OCI-LY7 (cell line): ENCODE measurements at regions not wholly inside any gene's neighbourhood (a gene's known extent, or its start where the extent isn't known, plus 50 kb on each side); places are given as distances from the start of the nearest gene placed in this dataset.

Source experiments
- BruUV-seq: library from RNA; stranded (reverse); fragments of 400-500 nt; replicated peaks from 2 replicates; lab custom pipeline; 2021; lab: Mats Ljungman, UMichigan
- CTCF ChIA-PET: fragments of 300-600 bp; sonication (Branson Sonifier 250); formaldehyde crosslinking; loops from one replicate; lab custom pipeline; 2022; ENCODE audit warnings: antibody characterized with exemption; ENCODE audit not compliant: unreplicated experiment; lab: Charles Lee
- POLR2A ChIA-PET: fragments of 300-600 bp; sonication (Branson Sonifier 250); formaldehyde crosslinking; loops from one replicate; lab custom pipeline; 2022; ENCODE audit warnings: antibody characterized with exemption; lab: Charles Lee
- DNase-seq: peaks from one replicate; pipeline ENCODE4 v3.0.0-alpha.2; 2015; ENCODE audit warnings: low spot score
- H2AFZ ChIP-seq: fragments of 200-600 bp; sonication (generic), shearing (Covaris generic); 2 replicates; pipeline ENCODE4 v1.6.1; 2014; ENCODE audit warnings: mild to moderate bottlenecking, antibody characterized with exemption, low read length, moderate library complexity
- H3K27ac ChIP-seq: fragments of 200-600 bp; sonication (generic); 2 replicates; pipeline ENCODE4 v1.5.1; 2014; ENCODE audit warnings: mixed run types, low read depth, mild to moderate bottlenecking, moderate library complexity, low read length, inconsistent platforms; ENCODE audit not compliant: poor library complexity, severe bottlenecking
- H3K36me3 ChIP-seq: fragments of 200-600 bp; sonication (generic); 2 replicates; pipeline ENCODE4 v1.6.1; 2014; ENCODE audit warnings: mild to moderate bottlenecking, antibody characterized with exemption, low read length, moderate library complexity, mixed read lengths; ENCODE audit not compliant: insufficient read depth
- H3K4me1 ChIP-seq: fragments of 200-600 bp; sonication (generic); 2 replicates; pipeline ENCODE4 v1.5.1; 2014; ENCODE audit warnings: mild to moderate bottlenecking, low read length; ENCODE audit not compliant: insufficient read depth, poor library complexity, severe bottlenecking
- H3K4me2 ChIP-seq: fragments of 200-600 bp; sonication (generic); 2 replicates; pipeline ENCODE4 v1.6.1; 2014; ENCODE audit warnings: mild to moderate bottlenecking, low read length
- H3K4me3 ChIP-seq: fragments of 200-600 bp; sonication (generic); 2 replicates; pipeline ENCODE4 v1.5.1; 2014; ENCODE audit warnings: mild to moderate bottlenecking, low read depth, low read length; ENCODE audit not compliant: poor library complexity, severe bottlenecking
- H3K79me2 ChIP-seq: fragments of 200-600 bp; sonication (generic); 2 replicates; pipeline ENCODE4 v1.6.1; 2016; ENCODE audit warnings: low read depth, mild to moderate bottlenecking, low read length, moderate library complexity, mixed read lengths; ENCODE audit not compliant: insufficient read depth
- H3K9me2 ChIP-seq: fragments of 200-600 bp; sonication (generic); 2 replicates; pipeline ENCODE4 v1.6.1; 2016; ENCODE audit warnings: mild to moderate bottlenecking, low read length, mixed read lengths; ENCODE audit not compliant: insufficient read depth
- H3K9me3 ChIP-seq: fragments of 200-600 bp; sonication (generic); 2 replicates; pipeline ENCODE4 v1.6.1; 2014; ENCODE audit warnings: mild to moderate bottlenecking, mixed run types, low read length, mixed read lengths
- H4K20me1 ChIP-seq: fragments of 200-600 bp; sonication (generic); 2 replicates; pipeline ENCODE4 v1.6.1; 2014; ENCODE audit warnings: mild to moderate bottlenecking, antibody characterized with exemption, low read length, moderate library complexity, mixed read lengths; ENCODE audit not compliant: insufficient read depth
- EZH2phosphoT487 ChIP-seq: fragments of 200-600 bp; sonication (generic); IDR thresholded peaks from 2 replicates; pipeline ENCODE4 v1.6.1; 2018; ENCODE audit warnings: low read depth, borderline replicate concordance, mild to moderate bottlenecking, mixed run types, antibody characterized with exemption, low read length, moderate library complexity, mixed read lengths
- intact Hi-C: fragments of 100-400 bp; cut with micrococcal nuclease; formaldehyde crosslinking; loops from one replicate; pipeline ENCODE4 v1.10.0; 2022; ENCODE audit not compliant: unreplicated experiment
- TF ChIP-seq, protein P1 (sequence below): fragments of 200-600 bp; sonication (generic); conservative IDR thresholded peaks from 2 replicates; pipeline ENCODE4 v1.5.1; 2014; ENCODE audit warnings: mild to moderate bottlenecking, antibody characterized with exemption, low read length, moderate library complexity, mixed read lengths

DNA sequence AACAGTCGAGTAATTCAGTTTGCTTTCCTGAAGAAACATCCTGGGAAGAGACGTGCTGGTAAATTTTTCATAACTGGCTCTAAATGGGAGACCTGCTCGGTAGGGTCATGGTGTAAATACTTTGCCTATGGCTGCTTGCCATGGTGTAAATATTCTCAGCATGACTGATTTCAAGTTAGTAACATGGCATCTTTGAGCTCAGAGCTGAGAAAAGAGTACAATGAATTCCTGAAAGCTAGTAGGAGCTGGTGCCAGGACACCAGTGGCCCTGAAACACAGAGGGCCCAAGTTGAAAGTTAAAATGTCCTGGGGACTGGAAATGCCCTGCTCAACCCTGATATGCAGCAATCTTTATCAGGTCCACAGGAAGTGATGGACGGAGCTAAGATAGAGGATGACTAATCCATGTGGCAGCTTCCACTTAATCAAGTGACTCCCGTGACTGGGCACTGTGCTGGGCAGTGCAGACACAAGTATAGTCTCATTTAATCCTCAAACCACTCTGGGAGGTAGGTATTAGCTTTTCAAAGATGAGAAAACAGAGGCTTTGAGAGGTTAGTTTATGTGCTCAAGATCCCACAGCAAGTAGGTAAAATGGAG lies 130.1 kb upstream of the ADAMTS18 start:
- Histone ChIP-seq H3K27ac (no peak overlapping the region), H3K4me2 (no peak overlapping the region), H3K4me1 (no peaks in the 10 kb centered on the region), H4K20me1 (no peaks in the 10 kb centered on the region), H3K4me3 (no peak overlapping the region), H3K36me3 (no peaks in the 10 kb centered on the region), H3K79me2 (no peaks in the 10 kb centered on the region), H3K9me3 (no peaks in the 10 kb centered on the region), H2AFZ (no peak overlapping the region), H3K9me2 (no peaks in the 10 kb centered on the region)
- CTCF ChIA-PET = no interaction called here
- intact Hi-C loops = no loop called here
- no peak for TF ChIP-seq EZH2phosphoT487
- TF ChIP-seq, protein P1, sequence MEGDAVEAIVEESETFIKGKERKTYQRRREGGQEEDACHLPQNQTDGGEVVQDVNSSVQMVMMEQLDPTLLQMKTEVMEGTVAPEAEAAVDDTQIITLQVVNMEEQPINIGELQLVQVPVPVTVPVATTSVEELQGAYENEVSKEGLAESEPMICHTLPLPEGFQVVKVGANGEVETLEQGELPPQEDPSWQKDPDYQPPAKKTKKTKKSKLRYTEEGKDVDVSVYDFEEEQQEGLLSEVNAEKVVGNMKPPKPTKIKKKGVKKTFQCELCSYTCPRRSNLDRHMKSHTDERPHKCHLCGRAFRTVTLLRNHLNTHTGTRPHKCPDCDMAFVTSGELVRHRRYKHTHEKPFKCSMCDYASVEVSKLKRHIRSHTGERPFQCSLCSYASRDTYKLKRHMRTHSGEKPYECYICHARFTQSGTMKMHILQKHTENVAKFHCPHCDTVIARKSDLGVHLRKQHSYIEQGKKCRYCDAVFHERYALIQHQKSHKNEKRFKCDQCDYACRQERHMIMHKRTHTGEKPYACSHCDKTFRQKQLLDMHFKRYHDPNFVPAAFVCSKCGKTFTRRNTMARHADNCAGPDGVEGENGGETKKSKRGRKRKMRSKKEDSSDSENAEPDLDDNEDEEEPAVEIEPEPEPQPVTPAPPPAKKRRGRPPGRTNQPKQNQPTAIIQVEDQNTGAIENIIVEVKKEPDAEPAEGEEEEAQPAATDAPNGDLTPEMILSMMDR = no peak
- no peak for DNase-seq
- POLR2A ChIA-PET = no interaction called here
- no TSS peak for BruUV-seq

DNA sequence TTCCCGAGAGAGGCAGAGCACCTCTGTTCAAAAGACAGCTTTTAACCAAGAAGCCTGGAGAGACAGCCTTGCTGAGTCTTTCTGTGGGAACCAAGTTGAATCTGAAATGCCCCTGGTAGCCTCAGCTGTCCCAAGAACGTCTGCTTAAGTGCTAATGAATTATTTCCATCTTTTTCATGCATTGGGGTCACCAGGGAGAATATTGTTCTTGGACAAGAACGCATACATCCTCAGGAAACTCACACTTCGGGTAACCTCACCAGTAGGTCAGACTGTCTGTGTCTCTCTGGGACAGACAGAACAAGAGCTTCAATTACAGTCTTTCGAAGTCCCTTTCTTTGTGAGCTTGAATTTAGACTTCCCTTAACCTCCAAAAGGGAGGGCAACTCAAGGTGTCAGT lies 134.6 kb upstream of the ADAMTS18 start:
- TF ChIP-seq EZH2phosphoT487 = no peak
- TF ChIP-seq, protein P1 = no peak
- H3K79me2 ChIP-seq = no peaks in the 10 kb centered on the region
- ChIA-PET POLR2A (interaction anchor here (1.0 kb wide), 1 partner anchor 12 kb away, joined by 3 read pairs; no protein-coding TSS in a partner anchor), CTCF (no interaction called here)
- H3K4me3 ChIP-seq = no peak overlapping the region
- H4K20me1 ChIP-seq = no peaks in the 10 kb centered on the region
- BruUV-seq = no TSS peak
- H3K4me1 ChIP-seq = no peaks in the 10 kb centered on the region
- no peak overlapping the region for H2AFZ ChIP-seq
- intact Hi-C loops = no loop called here
- no peaks in the 10 kb centered on the region for H3K36me3 ChIP-seq
- H3K9me3 ChIP-seq = no peaks in the 10 kb centered on the region
- H3K9me2 ChIP-seq = no peaks in the 10 kb centered on the region
- no peak overlapping the region for H3K4me2 ChIP-seq
- DNase-seq = no peak
- H3K27ac ChIP-seq = no peak overlapping the region

DNA sequence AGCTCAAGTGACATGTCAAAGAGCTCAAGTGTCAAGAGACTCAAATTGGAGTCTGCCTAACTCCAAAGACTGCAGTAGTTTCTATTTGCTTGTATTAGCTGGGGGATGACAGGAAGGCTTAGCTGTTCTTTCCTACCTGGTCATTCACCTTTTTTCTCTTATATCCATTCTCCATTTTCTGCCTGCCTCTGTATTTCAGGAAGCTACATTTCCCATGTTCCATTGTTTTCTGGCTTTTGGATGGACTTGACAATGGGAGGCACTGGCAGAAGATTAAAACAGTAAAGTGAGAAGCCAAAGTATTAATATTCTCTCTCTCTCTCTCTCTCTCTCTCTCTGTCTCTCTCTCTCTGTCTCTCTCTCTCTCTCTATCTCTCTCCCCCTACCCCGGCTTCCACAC lies 135.7 kb upstream of the ADAMTS18 start:
- H2AFZ ChIP-seq = no peak overlapping the region
- no peaks in the 10 kb centered on the region for H3K79me2 ChIP-seq
- POLR2A ChIA-PET = interaction anchor here (0.8 kb wide), 1 partner anchor 15 kb away, joined by 4 read pairs; no protein-coding TSS in a partner anchor
- no peaks in the 10 kb centered on the region for H3K4me1 ChIP-seq
- no peak for DNase-seq
- no peak overlapping the region for H3K27ac ChIP-seq
- no peaks in the 10 kb centered on the region for H3K9me2 ChIP-seq
- CTCF ChIA-PET = no interaction called here
- no peak overlapping the region for H3K4me2 ChIP-seq
- H3K9me3 ChIP-seq = no peaks in the 10 kb centered on the region
- H4K20me1 ChIP-seq = no peaks in the 10 kb centered on the region
- no peaks in the 10 kb centered on the region for H3K36me3 ChIP-seq
- intact Hi-C loops = no loop called here
- no peak for TF ChIP-seq EZH2phosphoT487
- TF ChIP-seq, protein P1 = no peak
- no TSS peak for BruUV-seq
- no peak overlapping the region for H3K4me3 ChIP-seq
